22Rv1 (cell line): ENCODE measurements at regions not wholly inside any gene's neighbourhood (a gene's known extent, or its start where the extent isn't known, plus 50 kb on each side); places are given as distances from the start of the nearest gene placed in this dataset.

ENCODE experiments used
- ZFX ChIP-seq: fragments of 450-650 bp; IDR thresholded peaks from 2 replicates; pipeline ENCODE4 v1.6.1; 2017; ENCODE audit warnings: antibody characterized with exemption, borderline replicate concordance
- TF ChIP-seq, protein P1 (sequence below): fragments of 450-650 bp; IDR thresholded peaks from 2 replicates; pipeline ENCODE4 v1.5.1; 2017; ENCODE audit warnings: mild to moderate bottlenecking

DNA sequence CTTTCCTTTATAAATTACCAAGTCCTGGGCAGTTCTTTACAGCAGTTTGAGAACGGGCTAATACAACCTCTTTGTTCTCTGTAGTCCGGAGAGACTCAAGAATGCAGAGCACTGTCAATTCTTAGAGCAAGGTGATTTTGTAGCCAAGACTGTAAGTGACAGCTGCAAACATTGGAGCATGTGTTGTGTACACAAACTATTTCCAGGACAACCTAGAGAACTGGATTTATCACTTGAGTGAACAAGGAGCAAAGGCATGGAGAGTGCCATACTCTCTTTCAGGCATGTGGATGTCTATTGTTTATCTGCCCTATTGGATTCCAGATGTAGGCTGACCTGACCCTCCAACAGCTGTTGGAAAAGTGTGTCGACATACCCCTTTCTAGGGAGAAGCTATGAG, 153.9 kb downstream of the SPANXN3 start:
- TF ChIP-seq, protein P1, sequence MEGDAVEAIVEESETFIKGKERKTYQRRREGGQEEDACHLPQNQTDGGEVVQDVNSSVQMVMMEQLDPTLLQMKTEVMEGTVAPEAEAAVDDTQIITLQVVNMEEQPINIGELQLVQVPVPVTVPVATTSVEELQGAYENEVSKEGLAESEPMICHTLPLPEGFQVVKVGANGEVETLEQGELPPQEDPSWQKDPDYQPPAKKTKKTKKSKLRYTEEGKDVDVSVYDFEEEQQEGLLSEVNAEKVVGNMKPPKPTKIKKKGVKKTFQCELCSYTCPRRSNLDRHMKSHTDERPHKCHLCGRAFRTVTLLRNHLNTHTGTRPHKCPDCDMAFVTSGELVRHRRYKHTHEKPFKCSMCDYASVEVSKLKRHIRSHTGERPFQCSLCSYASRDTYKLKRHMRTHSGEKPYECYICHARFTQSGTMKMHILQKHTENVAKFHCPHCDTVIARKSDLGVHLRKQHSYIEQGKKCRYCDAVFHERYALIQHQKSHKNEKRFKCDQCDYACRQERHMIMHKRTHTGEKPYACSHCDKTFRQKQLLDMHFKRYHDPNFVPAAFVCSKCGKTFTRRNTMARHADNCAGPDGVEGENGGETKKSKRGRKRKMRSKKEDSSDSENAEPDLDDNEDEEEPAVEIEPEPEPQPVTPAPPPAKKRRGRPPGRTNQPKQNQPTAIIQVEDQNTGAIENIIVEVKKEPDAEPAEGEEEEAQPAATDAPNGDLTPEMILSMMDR, result no peak
- TF ChIP-seq ZFX, result no peak
